ENCODE measurements at regions not wholly inside any gene's neighbourhood (a gene's known extent, or its start where the extent isn't known, plus 50 kb on each side); places are given as distances from the start of the nearest gene placed in this dataset.

GRCh38 chr20:63104312-63105181, 97.8 kb upstream of the BHLHE23 start:
- Histone ChIP-seq H3K27ac (ENCODE audit: low read depth, low read length, poor library complexity, severe bottlenecking) (no peak overlapping the region), H2AFZ (ENCODE audit: low read length) (no peak overlapping the region), H3K4me2 (ENCODE audit: low read length) (no peak overlapping the region), H3K36me3 (ENCODE audit: insufficient read depth, low read length) (no peaks in the 10 kb centered on the region), H3K9me3 (ENCODE audit: low read length) (no peaks in the 10 kb centered on the region), H3K4me3 (ENCODE audit: low read depth, low read length, poor library complexity, severe bottlenecking) (no peak overlapping the region), H3K9me2 (ENCODE audit: insufficient read depth, low read length) (no peaks in the 10 kb centered on the region), H4K20me1 (ENCODE audit: insufficient read depth, low read length) (no peaks in the 10 kb centered on the region), H3K79me2 (ENCODE audit: insufficient read depth, low read depth, low read length) (no peaks in the 10 kb centered on the region), H3K4me1 (ENCODE audit: insufficient read depth, low read length, poor library complexity, severe bottlenecking) (no peaks in the 10 kb centered on the region)
- intact Hi-C loops (cut with micrococcal nuclease; ENCODE audit: unreplicated experiment), result no loop called here
- POLR2A ChIA-PET, result no interaction called here
- no peak for DNase-seq (ENCODE audit: low spot score)
- TF ChIP-seq CTCF (conservative IDR thresholded peaks at IDR 0.05; ENCODE audit: low read length), result no peak
- no peak for TF ChIP-seq EZH2phosphoT487 (IDR thresholded peaks at IDR 0.05; ENCODE audit: borderline replicate concordance, low read depth, low read length)
- no TSS peak for BruUV-seq (replicated peaks)
- CTCF ChIA-PET (ENCODE audit: unreplicated experiment), result no interaction called here

DNA sequence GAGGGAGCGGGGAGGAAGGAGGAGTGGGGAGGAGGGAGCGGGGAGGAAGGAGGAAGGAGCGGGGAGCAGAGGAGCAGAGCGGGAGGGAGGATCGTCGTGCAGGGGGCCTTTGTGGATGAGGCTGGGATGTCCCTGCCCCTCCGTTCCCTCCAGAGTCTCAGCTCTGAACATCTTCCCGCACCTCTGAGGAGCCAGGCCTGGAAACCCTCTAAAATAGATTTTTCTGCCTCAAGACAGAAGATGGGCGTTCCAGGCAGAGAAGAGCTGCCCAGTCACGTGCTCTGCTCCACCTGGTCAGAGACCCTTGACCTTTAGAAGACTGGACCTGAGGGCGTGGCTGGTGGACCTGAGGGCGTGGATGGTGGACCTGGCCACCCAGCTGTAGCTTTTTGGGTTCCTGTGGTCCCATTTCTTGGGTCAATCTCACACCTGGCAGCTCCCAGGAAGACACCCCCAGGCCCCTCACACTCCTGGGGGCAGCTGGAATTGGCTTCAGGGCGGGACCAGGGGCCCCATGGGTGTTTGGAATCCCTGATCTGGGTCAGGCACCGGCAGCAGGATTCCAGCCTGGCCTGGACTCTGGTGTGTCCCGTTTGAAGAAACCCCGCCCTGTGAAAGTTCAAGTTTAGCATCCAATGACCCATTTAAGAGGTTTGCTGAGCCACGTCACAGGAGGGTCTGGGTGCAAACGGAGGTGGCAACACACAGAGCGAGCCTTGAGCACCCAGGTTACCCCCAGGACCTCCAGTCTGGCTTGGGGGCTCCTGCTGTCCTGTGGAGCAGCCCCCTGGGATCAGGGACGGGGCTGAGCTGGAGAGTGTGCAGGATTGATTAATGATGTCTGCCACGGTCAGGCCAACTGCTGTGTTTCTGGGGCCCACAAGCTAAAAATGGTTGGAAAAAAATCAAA, 96.9 kb upstream of the BHLHE23 start:
- intact Hi-C loops (cut with micrococcal nuclease; ENCODE audit: unreplicated experiment), result no loop called here
- CTCF ChIA-PET (ENCODE audit: unreplicated experiment), result no interaction called here
- no peak overlapping the region for H3K4me3 ChIP-seq (ENCODE audit: low read depth, low read length, poor library complexity, severe bottlenecking)

More for the DNA sequence above, 96.9 kb upstream of the BHLHE23 start:
- H3K4me1 ChIP-seq (ENCODE audit: insufficient read depth, low read length, poor library complexity, severe bottlenecking), result no peaks in the 10 kb centered on the region
- TF ChIP-seq EZH2phosphoT487 (IDR thresholded peaks at IDR 0.05; ENCODE audit: borderline replicate concordance, low read depth, low read length) (no peak), CTCF (conservative IDR thresholded peaks at IDR 0.05; ENCODE audit: low read length) (no peak)
- no peaks in the 10 kb centered on the region for H3K36me3 ChIP-seq (ENCODE audit: insufficient read depth, low read length)
- POLR2A ChIA-PET, result no interaction called here
- no peaks in the 10 kb centered on the region for H3K9me3 ChIP-seq (ENCODE audit: low read length)
- no peak overlapping the region for H2AFZ ChIP-seq (ENCODE audit: low read length)
- no peaks in the 10 kb centered on the region for H3K9me2 ChIP-seq (ENCODE audit: insufficient read depth, low read length)
- no peak for DNase-seq (ENCODE audit: low spot score)
- BruUV-seq (replicated peaks), result no TSS peak
- H3K79me2 ChIP-seq (ENCODE audit: insufficient read depth, low read depth, low read length), result no peaks in the 10 kb centered on the region
- no peak overlapping the region for H3K4me2 ChIP-seq (ENCODE audit: low read length)
- H3K27ac ChIP-seq (ENCODE audit: low read depth, low read length, poor library complexity, severe bottlenecking), result no peak overlapping the region
- H4K20me1 ChIP-seq (ENCODE audit: insufficient read depth, low read length), result no peaks in the 10 kb centered on the region
